AG09309 (cell line): ENCODE measurements at regions not wholly inside any gene's neighbourhood (a gene's known extent, or its start where the extent isn't known, plus 50 kb on each side); places are given as distances from the start of the nearest gene placed in this dataset.

Experiments used
- DNase-seq: peaks from one replicate; pipeline ENCODE4 v3.0.0-alpha.2; 2010; ENCODE audit warnings: low read depth
- H3K4me3 ChIP-seq: 2 replicates; pipeline ENCODE4 v1.5.1; 2011; ENCODE audit warnings: mild to moderate bottlenecking, low read depth, low read length, moderate library complexity; ENCODE audit not compliant: control insufficient read depth
- CTCF ChIP-seq: IDR thresholded peaks from 2 replicates; pipeline ENCODE4 v1.5.1; 2011; ENCODE audit warnings: mild to moderate bottlenecking, low read depth, low read length, inconsistent platforms; ENCODE audit not compliant: insufficient read depth, control insufficient read depth; ENCODE audit errors: missing control alignments

- no peak overlapping the region for H3K4me3 ChIP-seq
- TF ChIP-seq CTCF: no peak
- no peak for DNase-seq
Measured at GRCh38 chr10:78838141-78838657, 230.6 kb upstream of the ZMIZ1 start.

DNA sequence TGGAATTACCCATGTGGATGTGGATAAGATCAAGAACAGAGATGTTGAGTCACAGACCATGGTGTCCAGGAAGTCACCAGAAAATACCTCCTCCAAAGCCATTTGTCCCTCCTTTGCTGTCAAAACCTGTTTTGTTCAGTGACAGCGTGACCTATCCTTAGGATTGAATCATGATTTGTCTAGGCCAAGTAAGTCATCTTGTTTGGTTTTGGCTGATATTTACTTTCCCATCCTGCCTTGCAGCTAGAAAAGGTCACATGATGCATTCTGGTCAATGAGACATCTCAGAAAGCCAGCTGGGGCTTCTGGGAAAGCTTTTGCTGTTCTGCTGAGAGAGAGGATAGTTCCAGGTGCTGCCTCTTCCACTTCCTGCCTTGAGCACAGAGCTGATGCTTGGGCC is 225.3 kb upstream of the ZMIZ1 start:
- TF ChIP-seq CTCF: no peak
- no peak for DNase-seq
- H3K4me3 ChIP-seq: no peak overlapping the region

- no peak overlapping the region for H3K4me3 ChIP-seq
- TF ChIP-seq CTCF: no peak
- no peak for DNase-seq
Measured at GRCh38 chr10:78844960-78845607, 223.7 kb upstream of the ZMIZ1 start.

DNA sequence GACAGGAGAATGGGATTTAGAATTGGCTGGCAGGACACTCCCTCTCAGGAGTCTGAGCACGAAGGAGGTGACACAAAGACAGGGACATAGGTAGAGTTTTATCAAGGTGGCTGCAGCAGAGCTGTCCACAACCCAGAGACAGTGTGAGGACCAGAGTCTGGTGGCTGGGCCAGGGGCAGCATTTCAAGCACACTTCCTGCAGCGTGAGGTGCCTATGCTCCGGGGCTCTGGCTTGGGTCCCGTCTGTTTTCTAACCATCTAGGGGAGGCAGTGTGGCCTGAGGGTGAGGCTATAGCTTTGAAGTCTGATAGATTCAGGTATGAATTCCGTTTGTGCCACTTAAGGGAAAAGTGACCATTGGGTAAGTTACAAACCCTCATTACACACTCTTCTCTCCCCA is 222.7 kb upstream of the ZMIZ1 start:
- no peak overlapping the region for H3K4me3 ChIP-seq
- TF ChIP-seq CTCF: no peak
- DNase-seq: no peak

DNA sequence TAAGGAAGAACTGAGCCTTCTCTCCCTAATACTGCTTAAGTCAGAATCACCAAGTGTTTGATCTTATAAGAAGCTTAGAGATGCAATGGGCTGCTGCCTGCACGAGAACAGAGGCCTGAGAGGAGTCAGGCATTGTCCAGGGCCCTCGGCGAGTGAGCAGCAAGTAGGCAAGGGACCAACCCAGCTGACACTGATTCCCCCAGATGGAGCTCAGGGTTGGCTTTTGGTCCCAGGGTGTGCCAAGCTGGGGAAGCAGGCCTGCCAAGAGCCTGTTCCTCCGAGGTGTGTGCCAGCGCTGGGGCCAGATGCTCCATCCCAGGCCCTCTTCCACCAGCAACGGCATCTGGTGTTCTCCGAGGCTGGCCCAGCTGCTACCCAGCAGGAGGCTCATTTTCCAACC is 222.0 kb upstream of the ZMIZ1 start:
- no peak overlapping the region for H3K4me3 ChIP-seq
- DNase-seq: no peak
- no peak for TF ChIP-seq CTCF

DNA sequence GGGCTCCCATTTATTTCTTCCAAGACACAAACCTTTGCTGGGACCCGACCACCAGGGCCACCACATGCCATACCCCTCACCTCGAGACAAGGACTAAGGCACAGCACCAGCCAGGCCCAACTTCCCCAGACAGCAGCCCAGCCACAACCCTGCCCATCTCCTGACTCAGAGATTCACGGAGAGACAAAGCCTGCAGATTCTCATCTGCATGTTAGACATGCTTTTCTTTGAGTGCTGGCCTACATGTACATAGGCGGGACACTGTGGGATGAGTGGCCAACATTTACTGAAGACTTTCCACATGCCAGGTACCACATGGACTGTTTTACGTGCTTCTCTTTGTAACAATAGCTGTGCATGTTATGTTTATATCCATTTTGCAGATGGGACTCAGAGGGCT is 221.3 kb upstream of the ZMIZ1 start:
- no peak overlapping the region for H3K4me3 ChIP-seq
- no peak for DNase-seq
- TF ChIP-seq CTCF: no peak

GRCh38 chr10:78849115-78849514 is 219.7 kb upstream of the ZMIZ1 start:
- no peak for TF ChIP-seq CTCF
- no peak for DNase-seq
- H3K4me3 ChIP-seq: no peak overlapping the region
